ENCODE measurements at regions not wholly inside any gene's neighbourhood (a gene's known extent, or its start where the extent isn't known, plus 50 kb on each side); places are given as distances from the start of the nearest gene placed in this dataset.

GRCh38 chr5:24068524-24068923 lies 561.1 kb downstream of the PRDM9 start:
- DNase-seq: no peak
- no peak for ATAC-seq (replicated peaks)
- no peak overlapping the region for H3K27ac Mint-ChIP-seq
- no peaks in the 10 kb centered on the region for H3K36me3 Mint-ChIP-seq
- H3K4me3 Mint-ChIP-seq: no peak overlapping the region
- peaks cover 8 to 9% of the 10 kb centered on the region in 2 donors for H3K9me3 Mint-ChIP-seq
- no peaks in the 10 kb centered on the region for H3K27me3 Mint-ChIP-seq
- no peaks in the 10 kb centered on the region for H3K4me1 Mint-ChIP-seq

GRCh38 chr5:24073107-24073506 lies 565.7 kb downstream of the PRDM9 start:
- ATAC-seq (replicated peaks) (no peak), DNase-seq (no peak)
- no peaks in the 10 kb centered on the region for H3K4me1 Mint-ChIP-seq
- H3K36me3 Mint-ChIP-seq: no peaks in the 10 kb centered on the region
- no peak overlapping the region for H3K27ac Mint-ChIP-seq
- peaks cover 8% of the 10 kb centered on the region in 2 donors for H3K9me3 Mint-ChIP-seq
- no peaks in the 10 kb centered on the region for H3K27me3 Mint-ChIP-seq
- no peak overlapping the region for H3K4me3 Mint-ChIP-seq

GRCh38 chr5:24080046-24080445 lies 564.7 kb downstream of the CDH10 start:
- Mint-ChIP-seq H3K4me1 (no peaks in the 10 kb centered on the region), H3K27ac (no peak overlapping the region), H3K36me3 (no peaks in the 10 kb centered on the region), H3K9me3 (peaks cover 0 to 4% of the 10 kb centered on the region in 2 donors), H3K27me3 (no peaks in the 10 kb centered on the region), H3K4me3 (no peak overlapping the region)
- no peak for DNase-seq
- ATAC-seq (replicated peaks): no peak

- DNase-seq: no peak
- Mint-ChIP-seq H3K27me3 (no peaks in the 10 kb centered on the region), H3K9me3 (peaks cover 10 to 15% of the 10 kb centered on the region in 2 donors), H3K4me3 (no peak overlapping the region), H3K36me3 (no peaks in the 10 kb centered on the region), H3K27ac (no peak overlapping the region), H3K4me1 (no peaks in the 10 kb centered on the region)
- ATAC-seq (replicated peaks): no peak
These were observed 550.6 kb downstream of the CDH10 start for GRCh38 chr5:24094081-24094679.

- ATAC-seq (replicated peaks) (no peak), DNase-seq (no peak)
- Mint-ChIP-seq H3K4me3 (no peak overlapping the region), H3K27ac (no peak overlapping the region), H3K9me3 (peaks cover 0 to 1% of the 10 kb centered on the region in 2 donors), H3K36me3 (no peaks in the 10 kb centered on the region), H3K27me3 (no peaks in the 10 kb centered on the region), H3K4me1 (no peaks in the 10 kb centered on the region)
These were observed 542.8 kb downstream of the CDH10 start for GRCh38 chr5:24102010-24102409.

- ATAC-seq (replicated peaks): no peak
- no peaks in the 10 kb centered on the region for H3K27me3 Mint-ChIP-seq
These were observed 541.2 kb downstream of the CDH10 start for GRCh38 chr5:24103451-24104023.

GRCh38 chr5:24110004-24110615 lies 534.7 kb downstream of the CDH10 start:
- no peaks in the 10 kb centered on the region for H3K27me3 Mint-ChIP-seq
- H3K27ac Mint-ChIP-seq: no peak overlapping the region
- no peak overlapping the region for H3K4me3 Mint-ChIP-seq
- H3K4me1 Mint-ChIP-seq: no peaks in the 10 kb centered on the region
- no peak for DNase-seq
- H3K36me3 Mint-ChIP-seq: no peaks in the 10 kb centered on the region
- no peak for ATAC-seq (replicated peaks)
- H3K9me3 Mint-ChIP-seq: no peaks in the 10 kb centered on the region

More at GRCh38 chr5:24103451-24104023, 541.2 kb downstream of the CDH10 start:
- no peak for DNase-seq
- Mint-ChIP-seq H3K27ac (no peak overlapping the region), H3K36me3 (no peaks in the 10 kb centered on the region), H3K9me3 (peaks cover 0 to under 1% of the 10 kb centered on the region in 2 donors), H3K4me3 (no peak overlapping the region), H3K4me1 (no peaks in the 10 kb centered on the region)

GRCh38 chr5:24112420-24112819 lies 532.4 kb downstream of the CDH10 start:
- H3K9me3 Mint-ChIP-seq: peaks cover 0 to 6% of the 10 kb centered on the region in 2 donors
- H3K4me1 Mint-ChIP-seq: no peaks in the 10 kb centered on the region
- no peak for DNase-seq
- H3K27me3 Mint-ChIP-seq: no peaks in the 10 kb centered on the region
- H3K36me3 Mint-ChIP-seq: no peaks in the 10 kb centered on the region
- H3K4me3 Mint-ChIP-seq: no peak overlapping the region
- H3K27ac Mint-ChIP-seq: no peak overlapping the region
- no peak for ATAC-seq (replicated peaks)

- Mint-ChIP-seq H3K4me3 (no peak overlapping the region), H3K27me3 (no peaks in the 10 kb centered on the region), H3K36me3 (no peaks in the 10 kb centered on the region), H3K9me3 (peaks cover 6 to 11% of the 10 kb centered on the region in 2 donors), H3K27ac (no peak overlapping the region), H3K4me1 (no peaks in the 10 kb centered on the region)
- DNase-seq (no peak), ATAC-seq (replicated peaks) (no peak)
These were observed 526.4 kb downstream of the CDH10 start for GRCh38 chr5:24118351-24118750.

GRCh38 chr5:24135536-24135935 lies 509.2 kb downstream of the CDH10 start:
- ATAC-seq (replicated peaks) (no peak), DNase-seq (no peak)
- Mint-ChIP-seq H3K4me3 (no peak overlapping the region), H3K27ac (no peak overlapping the region), H3K4me1 (no peaks in the 10 kb centered on the region), H3K9me3 (peaks cover 2 to 4% of the 10 kb centered on the region in 2 donors), H3K27me3 (no peaks in the 10 kb centered on the region), H3K36me3 (no peaks in the 10 kb centered on the region)

- H3K27ac Mint-ChIP-seq: no peak overlapping the region
- no peaks in the 10 kb centered on the region for H3K4me1 Mint-ChIP-seq
- H3K9me3 Mint-ChIP-seq: peaks cover 0 to 4% of the 10 kb centered on the region in 2 donors
- no peak for DNase-seq
- H3K36me3 Mint-ChIP-seq: no peaks in the 10 kb centered on the region
- H3K4me3 Mint-ChIP-seq: no peak overlapping the region
- ATAC-seq (replicated peaks): no peak
- no peaks in the 10 kb centered on the region for H3K27me3 Mint-ChIP-seq
These were observed 503.7 kb downstream of the CDH10 start for GRCh38 chr5:24141046-24141445.

- Mint-ChIP-seq H3K27me3 (no peaks in the 10 kb centered on the region), H3K9me3 (peaks cover 0 to 4% of the 10 kb centered on the region in 2 donors), H3K36me3 (no peaks in the 10 kb centered on the region), H3K27ac (no peak overlapping the region), H3K4me1 (no peaks in the 10 kb centered on the region), H3K4me3 (no peak overlapping the region)
- ATAC-seq (replicated peaks): no peak
- no peak for DNase-seq
These were observed 502.4 kb downstream of the CDH10 start for GRCh38 chr5:24142341-24142740.

- H3K9me3 Mint-ChIP-seq: peaks cover 0 to 4% of the 10 kb centered on the region in 2 donors
- H3K36me3 Mint-ChIP-seq: no peaks in the 10 kb centered on the region
- H3K27ac Mint-ChIP-seq: no peak overlapping the region
These were observed 499.0 kb downstream of the CDH10 start for GRCh38 chr5:24145806-24146205.

GRCh38 chr5:24161559-24161958 lies 483.2 kb downstream of the CDH10 start:
- DNase-seq: no peak
- Mint-ChIP-seq H3K4me1 (no peaks in the 10 kb centered on the region), H3K9me3 (peaks cover 0 to 7% of the 10 kb centered on the region in 2 donors)

More at GRCh38 chr5:24145806-24146205, 499.0 kb downstream of the CDH10 start:
- Mint-ChIP-seq H3K4me3 (no peak overlapping the region), H3K27me3 (no peaks in the 10 kb centered on the region), H3K4me1 (no peaks in the 10 kb centered on the region)
- no peak for DNase-seq
- ATAC-seq (replicated peaks): no peak

GRCh38 chr5:24162343-24162742 lies 482.4 kb downstream of the CDH10 start:
- Mint-ChIP-seq H3K27ac (no peak overlapping the region), H3K27me3 (no peaks in the 10 kb centered on the region), H3K9me3 (peaks cover 0 to 7% of the 10 kb centered on the region in 2 donors), H3K36me3 (no peaks in the 10 kb centered on the region), H3K4me1 (no peaks in the 10 kb centered on the region), H3K4me3 (no peak overlapping the region)
- ATAC-seq (replicated peaks): no peak
- no peak for DNase-seq

More at GRCh38 chr5:24161559-24161958, 483.2 kb downstream of the CDH10 start:
- no peak overlapping the region for H3K27ac Mint-ChIP-seq
- no peaks in the 10 kb centered on the region for H3K36me3 Mint-ChIP-seq
- H3K4me3 Mint-ChIP-seq: no peak overlapping the region
- no peak for ATAC-seq (replicated peaks)
- H3K27me3 Mint-ChIP-seq: no peaks in the 10 kb centered on the region
